SK-N-SH (cell line): ENCODE measurements at regions not wholly inside any gene's neighbourhood (a gene's known extent, or its start where the extent isn't known, plus 50 kb on each side); places are given as distances from the start of the nearest gene placed in this dataset.

ENCODE experiments used
- CTCF ChIA-PET: fragments of 300-600, 350-600 bp; formaldehyde crosslinking; extraction: SDS; loops from one replicate; lab custom pipeline; 2021; lab: Yijun Ruan, JAX
- POLR2A ChIA-PET: fragments of 350-600 bp; sonication (Branson Sonifier 250); formaldehyde crosslinking; extraction: SDS; loops from one replicate; lab custom pipeline; 2020; ENCODE audit warnings: antibody characterized with exemption, inconsistent platforms; lab: Yijun Ruan, JAX
- DNase-seq: peaks from one replicate; pipeline ENCODE4 v3.0.0; 2012
- H2AFZ ChIP-seq: fragments of 200-600 bp; sonication (generic); 2 replicates; pipeline ENCODE4 v1.8.1; 2016; ENCODE audit warnings: antibody characterized with exemption, mild to moderate bottlenecking, low read depth
- H3F3A ChIP-seq: fragments of 200-600 bp; sonication (generic); replicated peaks from 2 replicates; pipeline ENCODE3; 2016; ENCODE audit warnings: antibody characterized with exemption, mild to moderate bottlenecking; ENCODE audit not compliant: insufficient read depth
- H3K27ac ChIP-seq, 2 experiments: fragments of 200-500 bp in 1 of 2; fragments of 200-600 bp in 1 of 2; sonication (Bioruptor generic) in 1 of 2; sonication (generic), shearing (Covaris generic) in 1 of 2; 2 replicates each; pipeline versions ENCODE4 v1.5.1 to v1.6.1; 2014 to 2016; ENCODE audit warnings: low read depth in 2 of 2, inconsistent platforms in 1 of 2, low read length in 1 of 2, mild to moderate bottlenecking in 1 of 2, mixed read lengths in 1 of 2
- H3K27me3 ChIP-seq: fragments of 200-600 bp; sonication (generic), shearing (Covaris generic); 2 replicates; pipeline ENCODE4 v1.6.1; 2016; ENCODE audit warnings: mixed run types; ENCODE audit not compliant: insufficient read depth
- H3K36me3 ChIP-seq, 2 experiments: fragments of 200-500 bp in 1 of 2; fragments of 200-600 bp in 1 of 2; sonication (Bioruptor generic) in 1 of 2; sonication (generic) in 1 of 2; replicated peaks in 1 of 2; 2 replicates each; pipeline versions ENCODE3 to v1.5.1; 2014 to 2016; ENCODE audit warnings: low read length in 1 of 2, mild to moderate bottlenecking in 1 of 2; ENCODE audit not compliant: insufficient read depth in 2 of 2, control insufficient read depth in 1 of 2
- H3K4me1 ChIP-seq, 2 experiments: fragments of 200-500 bp in 1 of 2; fragments of 200-600 bp in 1 of 2; sonication (Bioruptor generic) in 1 of 2; sonication (generic), shearing (Covaris generic) in 1 of 2; 2 replicates each; pipeline versions ENCODE4 v1.5.1 to v1.6.1; 2014 to 2016; ENCODE audit warnings: low read depth in 1 of 2, low read length in 1 of 2, mixed run types in 1 of 2; ENCODE audit not compliant: insufficient read depth in 2 of 2, control insufficient read depth in 1 of 2
- H3K4me2 ChIP-seq: fragments of 200-600 bp; sonication (generic), shearing (Covaris generic); 2 replicates; pipeline ENCODE4 v1.6.1; 2017; ENCODE audit warnings: mixed run types
- H3K4me3 ChIP-seq, 2 experiments: fragments of 200-500 bp in 1 of 2; fragments of 200-600 bp in 1 of 2; sonication (Bioruptor generic) in 1 of 2; sonication (generic), shearing (Covaris generic) in 1 of 2; 2 replicates each; pipeline versions ENCODE4 v1.5.1 to v1.8.1; 2014 to 2016; ENCODE audit warnings: low read depth in 2 of 2, inconsistent platforms in 1 of 2, low read length in 1 of 2, mild to moderate bottlenecking in 1 of 2, mixed read lengths in 1 of 2, moderate library complexity in 1 of 2
- H3K79me2 ChIP-seq: fragments of 200-600 bp; sonication (generic); 2 replicates; pipeline ENCODE4 v1.8.1; 2017; ENCODE audit warnings: mild to moderate bottlenecking; ENCODE audit not compliant: insufficient read depth
- H3K9ac ChIP-seq: fragments of 200-600 bp; sonication (generic); 2 replicates; pipeline ENCODE4 v1.6.1; 2017; ENCODE audit warnings: mixed run types
- H3K9me2 ChIP-seq: fragments of 200-600 bp; sonication (generic); 2 replicates; pipeline ENCODE4 v1.6.1; 2017; ENCODE audit warnings: mixed run types
- H3K9me3 ChIP-seq: fragments of 200-600 bp; sonication (generic); 2 replicates; pipeline ENCODE4 v1.6.1; 2017; ENCODE audit warnings: mixed run types, mild to moderate bottlenecking, moderate library complexity
- H4K20me1 ChIP-seq: fragments of 200-600 bp; sonication (generic); 2 replicates; pipeline ENCODE4 v1.6.1; 2017; ENCODE audit warnings: mild to moderate bottlenecking, mixed run types; ENCODE audit not compliant: insufficient read depth
- ELF1 ChIP-seq: IDR thresholded peaks from 2 replicates; pipeline ENCODE4 v1.4.0; 2012
- EP300 ChIP-seq, 2 experiments: IDR thresholded peaks; 2 replicates each; pipeline versions ENCODE4 v1.4.0 to v1.6.1; 2012; ENCODE audit warnings: borderline replicate concordance in 1 of 2, low read depth in 1 of 2, low read length in 1 of 2
- FOXM1 ChIP-seq: IDR thresholded peaks from 2 replicates; pipeline ENCODE4 v1.4.0; 2012; ENCODE audit warnings: low read depth, mild to moderate bottlenecking
- GABPA ChIP-seq: IDR thresholded peaks from 2 replicates; pipeline ENCODE4 v1.4.0; 2012; ENCODE audit warnings: low read depth, mild to moderate bottlenecking
- GATA2 ChIP-seq: sonication (generic); formaldehyde crosslinking; IDR thresholded peaks from 2 replicates; pipeline ENCODE4 v1.5.0; 2020; ENCODE audit warnings: mild to moderate bottlenecking, missing genetic modification reagents
- IRF3 ChIP-seq: fragments of 150-350 bp; IDR thresholded peaks from 2 replicates; pipeline ENCODE4 v1.6.1; 2016; ENCODE audit warnings: mild to moderate bottlenecking, low read depth, low read length
- JUND ChIP-seq: IDR thresholded peaks from 2 replicates; pipeline ENCODE4 v1.4.0; 2012
- MAX ChIP-seq: IDR thresholded peaks from 2 replicates; pipeline ENCODE4 v1.4.0; 2012; ENCODE audit warnings: low read depth
- MEF2A ChIP-seq: IDR thresholded peaks from 2 replicates; pipeline ENCODE4 v1.4.0; 2012; ENCODE audit warnings: low read depth, borderline replicate concordance
- MXI1 ChIP-seq: IDR thresholded peaks from 2 replicates; pipeline ENCODE4 v1.6.1; 2012; ENCODE audit warnings: mild to moderate bottlenecking, low read depth, low read length, improper control_type of control experiment
- NRF1 ChIP-seq: IDR thresholded peaks from 2 replicates; pipeline ENCODE4 v1.6.1; 2012; ENCODE audit warnings: low read depth, mild to moderate bottlenecking, low read length
- PBX3 ChIP-seq: IDR thresholded peaks from 2 replicates; pipeline ENCODE4; 2012
- RAD21 ChIP-seq: IDR thresholded peaks from 2 replicates; pipeline ENCODE4 v1.6.1; 2012; ENCODE audit warnings: mild to moderate bottlenecking, low read length
- SMC3 ChIP-seq: IDR thresholded peaks from 2 replicates; pipeline ENCODE4 v1.6.1; 2012; ENCODE audit warnings: low read depth, low read length, improper control_type of control experiment
- TCF12 ChIP-seq: IDR thresholded peaks from 2 replicates; pipeline ENCODE4 v1.4.0; 2012
- USF1 ChIP-seq: IDR thresholded peaks from 2 replicates; pipeline ENCODE4 v1.4.0; 2012; ENCODE audit warnings: low read depth, borderline replicate concordance
- USF2 ChIP-seq: fragments of 150-350 bp; IDR thresholded peaks from 2 replicates; pipeline ENCODE4 v1.6.1; 2017; ENCODE audit warnings: antibody characterized with exemption, low read length, low read depth, borderline replicate concordance
- YY1 ChIP-seq: IDR thresholded peaks from 2 replicates; pipeline ENCODE4 v1.4.0; 2012; ENCODE audit warnings: low read depth, mild to moderate bottlenecking
- WGBS: methylation state at CpG from one replicate; pipeline ENCODE4 v1.1.6; 2017; ENCODE audit warnings: low lambda C conversion rate; 5-methylcytosine and 5-hydroxymethylcytosine counted together

GRCh38 chr4:20327808-20328207 is 76.1 kb downstream of the SLIT2 start:
- POLR2A ChIA-PET = no interaction called here
- H4K20me1 ChIP-seq = peaks cover 51% of the 10 kb centered on the region; the same call in 1 of the 2 replicates
- CTCF ChIA-PET = interaction anchor here (0.7 kb wide), 1 partner anchor 94 kb away, joined by 5 read pairs; no protein-coding TSS in a partner anchor

GRCh38 chr4:20331642-20332041 is 79.9 kb downstream of the SLIT2 start:
- H3K79me2 ChIP-seq = peaks cover 78% of the 10 kb centered on the region
- 73% methylated on average over 1 of the region's 1 CpG for WGBS
- CTCF ChIA-PET = interaction anchor here (1.6 kb wide), 1 partner anchor 14 kb away, joined by 3 read pairs; no protein-coding TSS in a partner anchor

More at GRCh38 chr4:20327808-20328207, 76.1 kb downstream of the SLIT2 start:
- no peak overlapping the region for H2AFZ ChIP-seq
- no peaks in the 10 kb centered on the region for H3K36me3 ChIP-seq
- H3K9ac ChIP-seq = no peak overlapping the region
- DNase-seq = no peak
- H3K27me3 ChIP-seq = no peaks in the 10 kb centered on the region
- TF ChIP-seq USF1 = no peak
- TF ChIP-seq YY1 = no peak
- no peak for TF ChIP-seq USF2
- no peak for TF ChIP-seq EP300 (IDR thresholded peaks at IDR 0.05; ENCODE audit: borderline replicate concordance in 1 of 2, low read depth in 1 of 2, low read length in 1 of 2)
- TF ChIP-seq MXI1 = no peak
- no peak for TF ChIP-seq PBX3
- TF ChIP-seq GABPA = no peak
- TF ChIP-seq MAX = no peak
- no peak for TF ChIP-seq ELF1
- TF ChIP-seq NRF1 = no peak
- no peak for TF ChIP-seq FOXM1
- TF ChIP-seq SMC3 = no peak
- TF ChIP-seq GATA2 = no peak
- no peak for TF ChIP-seq TCF12
- H3K79me2 ChIP-seq = peaks cover 89% of the 10 kb centered on the region
- H3K4me2 ChIP-seq = no peak overlapping the region
- no peaks in the 10 kb centered on the region for H3K9me2 ChIP-seq
- H3K4me1 ChIP-seq = peaks cover 6 to 23% of the 10 kb centered on the region in 2 experiments
- WGBS = 81% methylated on average over 2 of the region's 2 CpGs
- no peak overlapping the region for H3K4me3 ChIP-seq
- peaks cover 11% of the 10 kb centered on the region for H3F3A ChIP-seq
- peak overlapping the region in 1 of 2 experiments; percentile 40; a peak in 1 of 4 replicates for H3K27ac ChIP-seq
- no peaks in the 10 kb centered on the region for H3K9me3 ChIP-seq

More at GRCh38 chr4:20331642-20332041, 79.9 kb downstream of the SLIT2 start:
- H3K27me3 ChIP-seq = no peaks in the 10 kb centered on the region
- no peak overlapping the region for H3K27ac ChIP-seq
- H3K9me3 ChIP-seq = no peaks in the 10 kb centered on the region
- POLR2A ChIA-PET = no interaction called here
- no peak overlapping the region for H3K4me3 ChIP-seq
- peaks cover 40% of the 10 kb centered on the region; the same call in 1 of the 2 replicates for H4K20me1 ChIP-seq
- peaks cover 0 to 3% of the 10 kb centered on the region in 2 experiments for H3K36me3 ChIP-seq
- no peaks in the 10 kb centered on the region for H3K9me2 ChIP-seq
- TF ChIP-seq MEF2A (no peak), IRF3 (no peak), JUND (no peak), RAD21 (no peak)
- H3K4me2 ChIP-seq = no peak overlapping the region
- H2AFZ ChIP-seq = no peak overlapping the region
- H3K4me1 ChIP-seq = peaks cover 3 to 6% of the 10 kb centered on the region in 2 experiments; a peak in 3 of 4 replicates
- no peak overlapping the region for H3K9ac ChIP-seq
- H3F3A ChIP-seq = peaks cover 8% of the 10 kb centered on the region
- no peak for DNase-seq
